ENCODE measurements at regions not wholly inside any gene's neighbourhood (a gene's known extent, or its start where the extent isn't known, plus 50 kb on each side); places are given as distances from the start of the nearest gene placed in this dataset.

DNA sequence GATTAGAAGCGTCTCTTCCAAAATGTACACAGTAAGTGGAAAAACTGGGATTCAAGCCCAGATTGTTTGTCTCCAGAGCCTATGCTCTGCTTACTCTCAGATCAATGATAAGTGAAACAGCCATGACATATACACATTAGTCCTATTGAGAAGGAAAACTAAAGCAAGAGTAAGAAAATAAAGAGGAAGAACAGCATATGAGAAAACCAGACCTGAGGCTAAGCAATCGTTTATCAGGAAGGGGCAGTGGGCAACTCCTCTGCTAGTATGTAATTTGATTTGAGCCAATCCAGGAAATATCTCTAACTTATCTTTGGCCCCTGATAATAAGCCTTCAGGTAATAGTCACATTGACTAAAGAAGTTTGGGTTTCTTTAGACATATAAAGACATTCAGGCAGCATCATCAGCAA, 789.9 kb upstream of the C9orf72 start:
- no peak for TF ChIP-seq CTCF (IDR thresholded peaks at IDR 0.05; ENCODE audit: insufficient read depth, low read length)
- no peak for DNase-seq (ENCODE audit: low read depth)
- no peak overlapping the region for H3K4me3 ChIP-seq (ENCODE audit: low read depth, low read length)

DNA sequence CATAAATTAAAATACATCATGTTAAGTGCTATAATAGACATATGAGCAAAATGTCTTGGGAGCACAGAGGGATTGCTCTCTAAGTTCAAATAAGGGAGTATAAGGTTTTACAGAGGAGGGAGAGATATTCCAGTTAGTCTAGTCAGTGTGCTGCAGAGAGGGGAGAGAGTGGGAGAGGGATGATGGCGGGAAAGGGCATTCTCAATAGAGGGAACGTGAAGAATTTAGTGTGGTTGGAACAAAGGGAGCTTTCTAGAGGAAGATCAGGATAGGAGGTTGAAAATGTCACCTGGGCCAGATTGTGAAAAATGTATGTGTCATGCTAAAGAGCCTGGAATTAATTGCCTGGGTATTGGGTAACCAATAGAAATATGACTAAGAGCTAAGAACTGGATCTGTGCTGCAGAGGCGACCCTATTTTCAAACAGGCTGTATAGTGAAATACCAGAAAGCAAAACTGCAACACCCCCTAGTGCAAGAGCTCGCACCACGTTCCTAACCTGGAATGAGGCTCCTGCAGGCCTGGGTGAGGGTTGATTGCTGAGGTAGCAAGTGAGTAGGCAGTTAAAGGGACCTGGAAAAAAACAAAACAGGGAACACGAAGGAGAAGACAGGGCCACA, 791.8 kb upstream of the C9orf72 start:
- no peak for DNase-seq (ENCODE audit: low read depth)
- TF ChIP-seq CTCF (IDR thresholded peaks at IDR 0.05; ENCODE audit: insufficient read depth, low read length) = no peak

GRCh38 chr9:28365728-28366127, 792.4 kb upstream of the C9orf72 start:
- TF ChIP-seq CTCF (IDR thresholded peaks at IDR 0.05; ENCODE audit: insufficient read depth, low read length) = no peak

More for the DNA sequence above, 791.8 kb upstream of the C9orf72 start:
- no peak overlapping the region for H3K4me3 ChIP-seq (ENCODE audit: low read depth, low read length)

DNA sequence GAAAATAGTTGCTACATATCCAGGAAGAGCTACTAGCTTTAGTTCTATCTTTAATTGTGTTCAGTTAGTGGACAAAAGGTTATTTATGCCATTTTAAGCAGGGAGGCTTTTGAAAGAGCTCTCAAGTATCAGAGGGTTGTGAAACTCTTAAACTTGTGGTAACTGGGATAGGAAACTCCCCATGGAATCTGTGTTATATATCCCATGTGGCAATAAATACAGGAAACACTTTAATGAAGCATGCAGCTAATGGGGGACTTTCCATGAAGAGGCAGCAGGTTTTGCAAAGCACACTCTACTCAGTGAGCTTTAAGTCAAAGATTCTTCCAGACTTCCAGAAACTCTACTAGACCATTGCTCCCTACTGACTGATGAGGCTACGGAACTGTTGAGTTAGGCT, 805.0 kb upstream of the C9orf72 start:
- no peak overlapping the region for H3K4me3 ChIP-seq (ENCODE audit: low read depth, low read length)
- DNase-seq (ENCODE audit: low read depth) = no peak
- no peak for TF ChIP-seq CTCF (IDR thresholded peaks at IDR 0.05; ENCODE audit: insufficient read depth, low read length)

More at GRCh38 chr9:28365728-28366127, 792.4 kb upstream of the C9orf72 start:
- no peak for DNase-seq (ENCODE audit: low read depth)
- no peak overlapping the region for H3K4me3 ChIP-seq (ENCODE audit: low read depth, low read length)

- no peak for DNase-seq (ENCODE audit: low read depth)
- no peak overlapping the region for H3K4me3 ChIP-seq (ENCODE audit: low read depth, low read length)
- TF ChIP-seq CTCF (IDR thresholded peaks at IDR 0.05; ENCODE audit: insufficient read depth, low read length) = no peak
Observed at GRCh38 chr9:28379082-28379481, 805.8 kb upstream of the C9orf72 start.

DNA sequence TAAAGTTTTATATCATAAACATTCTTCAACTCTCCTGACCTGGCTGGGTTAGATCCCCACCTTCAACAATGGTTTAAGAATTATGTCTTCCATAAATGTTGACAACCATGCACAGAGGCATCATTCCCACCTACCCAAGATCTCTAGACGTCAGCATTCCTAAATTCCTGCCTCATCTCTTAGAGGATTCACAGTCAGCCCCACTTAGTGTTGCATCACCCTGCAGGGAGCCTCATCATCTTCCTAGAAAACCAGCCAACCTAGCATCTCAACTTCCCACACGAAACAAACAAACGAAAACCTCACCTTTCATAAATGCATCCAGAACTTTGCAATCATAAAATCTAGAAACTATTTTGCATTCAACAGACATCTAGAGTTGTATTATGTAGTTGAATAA, 816.1 kb upstream of the C9orf72 start:
- H3K4me3 ChIP-seq (ENCODE audit: low read depth, low read length) = no peak overlapping the region
- TF ChIP-seq CTCF (IDR thresholded peaks at IDR 0.05; ENCODE audit: insufficient read depth, low read length) = no peak
- no peak for DNase-seq (ENCODE audit: low read depth)

GRCh38 chr9:28394774-28395173, 821.5 kb upstream of the C9orf72 start:
- no peak for TF ChIP-seq CTCF (IDR thresholded peaks at IDR 0.05; ENCODE audit: insufficient read depth, low read length)
- H3K4me3 ChIP-seq (ENCODE audit: low read depth, low read length) = no peak overlapping the region
- DNase-seq (ENCODE audit: low read depth) = no peak
